Posterior vena cava (tissue), 2 donors: ENCODE measurements at regions not wholly inside any gene's neighbourhood (a gene's known extent, or its start where the extent isn't known, plus 50 kb on each side); places are given as distances from the start of the nearest gene placed in this dataset.

Source experiments
- DNase-seq: peaks from one replicate; pipeline ENCODE4 v3.0.0-alpha.2; 2020; ENCODE audit warnings: low spot score
- intact Hi-C, 2 donors: fragments of 100-400 bp; cut with DNase I; formaldehyde crosslinking; loops; one replicate each; pipeline versions ENCODE4 v1.14.1 to v1.14.2; 2022 to 2023
- donor health status: DM: yes; HTN: yes; CAD: no.
- donor health status: DM: yes; HTN: yes; CAD: no.

DNA sequence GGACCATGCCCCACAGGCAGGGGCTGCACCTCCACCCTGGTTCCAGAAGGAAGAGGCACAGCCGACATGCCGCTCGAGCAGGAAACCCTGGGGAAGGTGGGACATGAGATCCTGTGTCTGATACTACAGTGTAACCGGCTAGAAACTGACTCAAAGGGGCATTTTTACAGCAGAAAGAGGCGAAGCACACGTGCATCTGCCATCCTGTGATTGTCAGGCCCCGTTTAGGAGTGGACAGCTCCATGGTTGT is 62.7 kb downstream of the SIK1 start:
- no peak for DNase-seq
- intact Hi-C loops: no loop called here

DNA sequence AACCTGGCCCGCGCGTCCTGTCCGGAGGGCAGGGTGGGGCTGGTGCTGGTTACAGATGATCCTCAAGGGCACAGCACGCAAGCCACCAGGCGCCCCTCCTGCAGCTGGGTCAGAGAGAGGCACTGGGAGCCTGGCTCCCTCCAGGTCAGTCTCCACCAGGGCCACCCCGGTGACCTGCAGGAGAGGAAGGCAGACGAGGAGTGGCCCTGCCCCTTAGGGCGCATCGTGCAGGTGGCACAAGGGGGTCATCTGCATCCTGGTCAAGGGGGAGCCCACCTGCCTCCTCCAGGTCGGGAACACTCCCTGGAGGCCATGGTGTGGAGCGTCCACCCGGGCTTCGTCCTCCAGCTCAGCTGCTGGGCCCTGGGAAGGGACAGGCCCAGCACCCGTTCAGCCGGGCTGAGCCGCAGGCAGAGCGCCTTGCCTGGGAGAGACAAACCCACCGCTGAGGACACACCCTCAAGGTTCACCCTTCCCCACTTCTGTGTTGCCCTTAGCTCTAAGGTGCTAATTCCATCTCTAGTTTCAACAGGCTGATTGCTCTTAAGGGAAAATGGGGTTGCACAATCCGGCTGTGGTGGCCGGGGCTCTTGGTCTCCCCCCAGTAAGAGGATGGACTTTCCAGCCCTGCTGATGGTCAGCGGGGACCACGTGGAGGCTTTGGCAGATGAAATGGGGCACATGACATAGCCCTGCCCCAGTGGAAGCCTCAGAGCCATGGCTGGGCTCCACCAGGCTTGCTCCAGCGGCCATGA is 63.2 kb downstream of the SIK1 start:
- DNase-seq: no peak
- intact Hi-C loops: no loop called here

DNA sequence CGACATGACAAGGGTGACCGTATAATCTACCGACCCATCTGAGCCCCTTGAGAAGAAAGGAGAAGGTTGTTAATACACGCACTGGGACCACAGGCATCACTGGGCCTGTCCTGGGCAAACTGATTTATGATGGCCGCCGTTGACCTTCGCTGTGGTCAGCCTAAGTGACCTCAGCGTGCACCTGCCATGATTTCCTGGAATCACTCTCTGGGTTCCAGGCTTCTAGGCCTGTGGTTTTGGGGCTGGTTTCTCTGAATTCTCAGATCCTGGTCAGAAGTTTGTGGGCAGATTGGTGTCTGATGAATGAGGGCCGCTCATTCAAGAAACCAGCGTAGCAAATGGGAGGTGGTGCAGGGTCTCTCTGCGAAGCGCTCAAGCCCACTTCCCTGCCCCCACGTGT is 64.0 kb downstream of the SIK1 start:
- intact Hi-C loops: no loop called here
- no peak for DNase-seq

DNA sequence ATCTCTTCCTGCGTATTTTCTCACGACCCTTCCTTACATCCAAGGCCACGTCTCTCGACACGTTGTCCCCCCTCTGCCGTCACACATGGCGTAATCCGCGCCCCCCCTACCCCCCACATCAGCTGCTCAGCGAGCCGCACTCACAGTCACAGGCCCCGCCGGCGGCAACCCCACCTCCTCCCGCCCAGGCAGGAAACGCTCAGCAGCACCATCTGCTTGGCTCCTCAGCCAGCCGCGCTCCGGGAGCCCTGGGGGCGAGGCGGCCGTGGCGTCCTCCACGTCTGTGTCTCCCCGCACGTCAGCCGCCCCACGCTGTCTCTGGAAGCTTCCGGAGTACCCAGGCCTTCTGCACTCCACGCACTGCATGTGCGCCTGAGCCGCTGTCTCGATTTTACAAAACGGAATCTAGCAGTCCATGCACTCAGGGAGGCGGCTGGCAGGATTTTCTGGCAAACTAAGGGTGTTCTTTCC is 64.6 kb downstream of the SIK1 start:
- peak; percentile 92 for DNase-seq
- intact Hi-C loops: no loop called here

DNA sequence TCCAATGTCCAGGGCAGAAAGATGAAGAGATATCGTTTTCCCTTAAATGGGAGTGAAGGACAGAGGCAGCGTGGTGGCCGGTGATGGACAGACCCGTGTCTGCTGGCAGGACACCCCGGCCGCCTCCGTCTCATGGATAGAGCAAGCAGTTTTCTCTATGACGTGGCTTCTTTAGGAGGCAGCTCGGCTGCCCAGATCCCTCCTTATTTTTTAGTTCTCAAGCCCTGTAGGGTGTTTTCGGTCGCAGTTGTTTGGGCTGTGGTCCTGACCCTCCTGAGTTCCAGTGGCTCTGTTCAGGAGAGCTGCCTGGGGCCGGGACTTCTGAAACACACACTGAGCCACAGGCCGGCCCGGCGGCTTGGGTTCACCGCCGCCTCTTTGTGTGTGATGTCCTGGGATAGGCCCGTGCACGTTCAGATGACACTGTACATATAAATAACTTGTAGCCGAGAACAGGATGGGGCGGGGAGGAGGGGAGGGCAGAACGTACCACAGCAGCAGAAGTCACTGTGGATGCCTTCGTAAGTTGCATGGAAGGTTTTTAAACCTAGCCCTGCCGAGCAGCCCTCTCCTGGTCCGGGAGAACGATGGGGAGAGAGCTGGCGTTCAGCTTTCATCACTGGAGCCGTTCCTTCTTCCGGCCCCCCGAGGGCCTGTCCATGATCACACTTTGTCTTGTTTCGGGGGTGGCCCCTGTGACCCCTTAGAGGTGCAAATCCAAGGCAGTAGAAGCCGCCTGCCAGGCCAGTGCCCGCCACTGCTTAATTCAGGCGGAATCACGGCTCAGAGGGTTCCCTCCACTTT is 65.2 kb downstream of the SIK1 start:
- intact Hi-C loops: no loop called here
- no peak for DNase-seq

DNA sequence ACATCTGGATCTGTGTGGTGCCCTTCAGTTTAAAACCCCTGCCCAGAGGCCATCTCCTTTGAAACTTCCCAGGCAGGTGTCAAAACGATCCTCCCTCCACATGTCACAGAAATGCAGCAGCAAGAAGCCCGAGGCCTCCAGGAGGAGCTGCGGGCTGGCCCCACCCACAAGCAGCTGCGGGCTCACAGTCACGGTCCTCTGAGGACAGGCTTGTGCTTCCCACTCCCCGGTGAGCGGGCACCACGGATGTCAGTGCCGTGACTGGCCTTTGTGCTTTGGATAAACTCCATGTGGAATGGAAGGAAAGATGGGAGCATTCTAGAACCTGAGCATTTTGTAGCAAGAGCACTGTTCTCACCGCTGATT is 65.8 kb downstream of the SIK1 start:
- DNase-seq: no peak
- intact Hi-C loops: no loop called here

DNA sequence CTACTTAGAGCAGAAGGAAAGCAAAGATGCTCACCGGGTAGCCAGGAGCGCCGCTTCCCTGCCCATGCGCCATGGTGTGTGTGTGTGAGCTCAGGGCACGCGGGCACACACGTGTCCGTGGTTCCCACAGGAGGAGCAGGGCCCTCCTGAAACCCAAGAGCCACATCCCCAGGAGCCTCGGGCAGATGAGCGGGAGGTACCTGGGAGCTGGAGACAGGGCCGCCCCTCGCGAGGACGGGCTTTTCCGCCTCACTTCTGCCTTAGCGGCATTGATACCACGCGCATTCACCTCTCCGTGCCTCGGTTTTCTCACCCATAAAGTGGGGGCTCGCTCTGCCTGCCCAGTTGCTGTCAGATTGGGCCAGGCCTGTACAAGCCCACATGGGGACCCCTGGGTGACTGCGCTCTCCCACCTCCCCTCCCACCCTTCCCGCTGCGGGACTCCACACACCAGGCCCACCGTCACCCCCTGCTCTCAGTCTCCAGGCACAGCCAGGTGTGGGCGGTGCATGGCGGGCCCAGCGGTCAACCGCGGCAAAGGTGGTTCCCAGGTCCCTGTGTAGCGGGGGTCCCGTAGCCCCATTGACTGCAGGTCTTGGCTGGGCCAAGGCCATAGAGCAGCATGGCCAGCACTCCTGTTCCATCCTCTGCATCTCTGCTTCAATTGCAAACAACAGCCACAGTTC is 66.3 kb downstream of the SIK1 start:
- intact Hi-C loops: no loop called here
- no peak for DNase-seq

DNA sequence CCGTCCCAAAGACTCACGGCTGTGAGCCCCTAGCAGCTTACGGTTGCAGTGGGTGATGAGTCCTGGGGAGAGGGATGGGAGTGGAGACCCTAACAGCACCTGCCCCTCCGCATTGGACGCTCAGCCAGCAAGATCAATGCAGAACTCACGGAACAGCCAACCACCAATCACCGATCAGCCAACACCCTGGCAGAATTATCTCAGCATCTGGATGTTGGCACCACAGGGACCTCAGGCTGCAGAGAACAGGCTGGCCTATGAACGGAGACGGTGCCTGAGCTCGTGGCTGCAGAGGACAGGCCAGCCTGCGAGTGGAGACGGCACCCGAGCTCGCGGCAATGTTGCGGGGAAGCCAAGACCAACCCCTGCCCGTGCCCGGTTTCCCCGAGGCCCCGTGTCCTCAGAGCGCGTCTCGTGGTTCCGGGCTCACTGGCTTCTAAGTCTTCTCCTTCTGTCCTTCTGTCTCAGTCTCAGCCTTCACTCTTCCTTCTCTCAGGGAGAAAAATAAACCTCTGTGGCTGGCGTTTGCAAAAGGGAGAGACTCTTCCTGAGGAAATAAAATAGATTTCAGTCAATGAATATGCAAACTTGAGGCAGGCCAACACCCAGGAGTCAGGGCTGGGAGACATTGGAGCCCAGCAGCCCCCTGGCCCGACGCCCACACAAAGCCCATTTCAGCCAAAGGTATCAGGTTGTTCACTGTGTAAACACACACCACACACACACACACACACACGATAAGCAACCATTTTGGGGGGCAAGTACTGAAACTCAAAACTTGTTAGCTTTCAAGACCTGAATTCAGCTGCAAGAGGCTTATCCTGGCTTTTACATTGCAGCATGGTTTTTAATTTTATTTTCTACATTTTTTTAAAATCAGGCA is 67.8 kb downstream of the SIK1 start:
- DNase-seq: no peak
- intact Hi-C loops: no loop called here

DNA sequence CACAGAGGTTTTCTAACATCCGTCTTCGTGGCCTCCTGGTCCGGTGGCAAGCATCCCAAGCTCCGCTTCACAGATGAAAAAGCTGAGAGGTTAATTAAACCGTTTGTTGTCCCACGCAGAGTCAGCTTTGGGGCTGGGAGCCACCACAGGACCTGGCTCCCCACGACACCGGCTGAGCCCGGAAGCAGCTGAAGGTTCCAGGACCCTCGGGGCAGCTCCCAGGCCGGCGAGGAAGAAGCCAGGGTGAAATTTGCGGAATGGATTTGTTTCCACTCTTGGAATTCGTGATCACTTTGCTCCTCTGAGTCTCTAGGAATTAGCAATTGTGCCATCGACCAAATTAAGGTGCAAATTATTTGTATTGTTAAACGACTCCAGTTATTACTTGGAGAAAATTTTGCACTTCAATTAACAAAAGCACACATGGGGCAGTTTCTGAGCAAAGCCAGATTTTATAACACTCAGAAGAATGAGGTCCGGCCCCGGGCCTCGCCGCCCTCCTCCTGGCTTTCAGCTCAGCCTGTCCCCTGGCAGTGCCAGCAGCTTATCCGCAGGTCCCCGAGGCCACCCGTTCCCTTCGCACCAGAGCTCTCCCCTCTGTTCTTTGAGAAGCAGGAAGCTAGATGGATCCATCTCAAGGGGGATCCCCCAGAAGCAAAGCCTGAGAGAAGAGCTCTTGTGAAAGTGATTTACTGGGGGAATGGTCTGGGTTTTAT is 69.1 kb downstream of the SIK1 start:
- intact Hi-C loops: no loop called here

DNA sequence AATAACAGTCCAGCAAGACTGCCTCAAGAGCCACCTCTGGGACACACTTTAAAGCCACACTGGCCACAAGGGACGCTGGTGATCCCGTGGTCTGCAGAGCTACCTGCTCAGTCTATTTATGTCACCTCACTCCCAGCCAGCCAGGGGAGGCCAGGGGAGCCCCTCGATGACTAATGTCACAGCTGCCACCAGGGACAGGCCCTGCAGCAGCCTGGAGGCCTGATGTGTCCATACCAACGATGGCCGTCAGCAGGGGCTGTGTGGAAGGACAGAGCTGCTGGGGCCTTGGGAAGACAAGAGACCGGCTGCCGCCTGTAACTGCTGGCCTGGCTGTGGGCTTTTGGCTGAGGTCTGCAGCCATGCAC is 71.0 kb downstream of the SIK1 start:
- intact Hi-C loops: no loop called here
- no peak for DNase-seq

More for the DNA sequence above, 69.1 kb downstream of the SIK1 start:
- no peak for DNase-seq

DNA sequence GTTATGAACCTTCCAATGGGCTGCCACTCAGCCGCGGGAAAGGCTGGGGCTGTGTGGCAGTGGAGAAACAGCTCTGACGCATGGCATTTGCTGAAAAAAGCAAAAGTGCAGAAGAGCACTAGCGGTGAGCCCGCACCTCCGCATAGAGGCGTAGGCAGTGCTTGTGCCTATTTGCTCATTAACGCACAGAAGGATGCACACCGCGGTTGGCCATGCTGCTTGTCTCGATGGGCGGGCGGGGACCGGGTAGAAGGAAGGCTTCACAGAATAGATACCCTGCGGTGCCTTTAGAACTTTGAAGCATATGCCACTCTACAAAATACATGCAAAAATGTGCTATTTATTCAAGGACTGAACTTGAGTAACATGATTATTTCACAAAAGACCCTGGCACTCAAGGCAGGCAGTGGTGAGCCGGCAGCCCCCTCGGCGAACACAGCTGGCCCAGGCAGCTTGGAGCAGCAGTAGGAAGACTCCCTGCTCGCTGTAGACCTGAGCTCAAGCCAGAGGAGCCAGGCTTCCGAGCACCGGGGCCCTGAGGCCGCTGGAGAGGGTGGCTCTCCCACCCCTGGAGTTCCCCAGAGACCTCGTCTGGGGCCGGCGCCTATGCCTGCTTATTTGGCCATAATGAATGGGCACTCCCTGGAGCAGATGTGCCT is 71.5 kb downstream of the SIK1 start:
- no peak for DNase-seq
- intact Hi-C loops: no loop called here

DNA sequence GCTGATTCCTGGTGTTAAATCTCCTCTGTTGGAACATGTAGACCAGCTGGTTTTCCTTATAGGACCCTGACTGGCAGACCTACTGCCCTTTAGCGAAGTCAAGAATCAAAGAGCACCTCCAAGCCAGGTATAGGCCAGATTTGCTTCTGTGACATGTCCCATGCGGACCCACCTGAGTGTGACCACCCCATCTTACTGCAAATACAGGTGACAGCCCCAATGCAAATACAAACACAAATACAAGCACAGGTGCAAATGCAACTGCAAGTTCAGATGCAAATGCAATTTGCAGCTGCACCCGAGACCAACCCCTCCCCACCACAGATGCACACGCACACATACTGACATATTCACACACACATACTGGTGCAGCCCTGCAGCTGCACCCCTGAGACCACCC is 72.3 kb downstream of the SIK1 start:
- no peak for DNase-seq
- intact Hi-C loops: no loop called here

DNA sequence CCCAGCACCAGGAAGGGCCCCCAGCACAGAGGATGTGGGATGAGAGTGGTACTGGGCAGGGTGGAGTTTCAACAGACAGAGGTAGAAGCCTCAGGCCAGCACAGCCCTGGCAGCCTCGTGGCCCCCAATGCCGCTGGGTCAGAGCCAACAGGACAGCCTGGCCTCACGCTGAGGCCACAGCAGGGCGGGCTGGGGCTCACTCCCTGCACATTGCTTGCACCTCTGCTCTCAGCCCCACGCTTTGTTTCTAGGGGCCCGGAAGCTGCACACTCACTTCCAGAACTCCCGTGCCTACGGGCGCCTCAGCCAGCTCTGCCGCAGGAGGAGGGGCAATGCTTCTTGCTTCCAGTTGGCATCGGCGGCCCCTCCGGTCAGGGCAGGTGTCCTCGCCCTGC is 72.9 kb downstream of the SIK1 start:
- intact Hi-C loops: no loop called here
- DNase-seq: no peak

DNA sequence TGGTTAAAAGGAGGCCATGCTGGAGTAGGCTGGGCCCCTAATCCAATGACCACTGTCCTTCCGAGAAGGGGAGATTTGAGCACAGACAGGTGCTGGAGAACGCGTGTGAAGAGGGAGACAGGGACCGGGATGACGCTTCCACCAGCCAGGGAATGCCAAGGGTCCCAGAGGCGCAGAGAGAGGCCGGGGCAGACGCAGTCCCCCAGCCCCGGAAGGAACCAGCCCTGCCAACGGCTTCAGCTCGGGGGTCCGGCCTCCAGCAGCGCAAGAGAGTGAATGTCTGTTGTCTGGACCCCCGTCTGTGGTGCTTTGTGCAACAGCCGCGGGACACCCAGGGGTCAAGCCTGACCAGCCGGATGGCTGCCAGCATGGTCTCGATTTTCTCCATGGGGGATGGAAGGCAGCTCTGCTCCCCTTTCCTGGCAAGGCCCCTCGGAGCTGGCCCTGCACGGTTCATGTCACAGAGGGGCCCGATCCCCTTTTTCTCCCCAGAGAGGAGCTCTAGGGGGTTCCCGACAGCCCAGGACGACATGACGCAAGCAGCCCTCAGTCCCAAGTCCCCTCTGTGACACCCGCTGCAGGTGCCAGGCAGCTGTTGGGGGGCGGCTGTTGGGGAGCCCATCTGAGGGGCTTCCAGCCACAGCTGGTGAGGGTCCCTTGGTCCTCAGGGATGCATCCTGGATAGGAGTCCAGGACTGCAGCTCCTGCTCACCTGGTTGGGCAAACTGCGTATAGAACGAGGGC is 73.5 kb downstream of the SIK1 start:
- intact Hi-C loops: no loop called here
- no peak for DNase-seq

DNA sequence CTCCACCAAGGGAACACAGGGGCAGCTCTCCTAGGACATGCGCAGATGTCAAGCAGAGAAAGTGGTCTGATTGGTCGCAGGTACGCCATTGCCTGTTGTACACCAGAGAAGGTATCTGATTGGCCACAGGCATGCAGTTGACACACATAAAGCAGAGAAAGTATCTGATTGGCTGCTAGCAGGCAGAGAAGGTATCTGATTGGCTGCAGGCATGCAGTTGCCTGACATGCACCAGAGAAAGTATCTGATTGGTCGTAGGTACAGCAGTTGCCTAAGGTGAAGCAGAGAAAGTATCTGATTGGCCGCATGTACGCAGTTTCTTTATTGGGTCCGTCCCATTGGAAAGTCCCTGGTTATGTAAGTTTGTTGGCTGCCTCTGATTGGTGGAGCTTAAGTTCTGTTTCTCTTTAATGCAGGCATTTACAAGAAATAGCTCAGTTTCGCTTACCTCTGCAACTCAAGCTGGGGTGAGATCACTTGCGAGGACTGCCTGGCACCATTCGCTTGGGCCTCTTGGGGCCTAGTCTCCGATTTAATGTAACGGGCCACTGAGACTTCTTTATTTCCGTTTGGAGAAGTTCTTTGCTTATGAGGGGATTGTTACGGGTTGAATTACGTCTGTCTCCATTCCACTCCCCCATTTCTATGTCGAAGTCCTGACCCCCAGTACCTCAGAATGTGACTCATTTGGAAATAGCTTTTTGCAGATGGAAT is 74.2 kb downstream of the SIK1 start:
- no peak for DNase-seq
- intact Hi-C loops: no loop called here

DNA sequence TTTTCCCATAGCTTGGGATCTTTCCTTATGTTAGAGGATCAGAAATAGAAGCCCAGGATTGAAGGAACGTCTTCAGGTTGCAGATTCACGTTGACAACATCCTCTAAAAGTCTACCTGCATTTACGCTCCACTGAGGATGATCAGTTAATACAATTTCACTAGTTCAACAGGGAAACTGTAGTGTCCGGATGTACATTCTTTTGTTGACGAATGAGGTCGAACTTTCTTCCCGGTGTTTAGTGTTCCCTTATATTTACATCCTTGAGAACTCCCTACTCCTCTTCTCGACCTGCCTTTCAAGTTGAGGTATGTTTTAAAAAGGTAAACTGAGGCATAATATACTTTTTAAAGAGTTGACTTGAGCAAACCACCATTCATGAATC is 74.8 kb downstream of the SIK1 start:
- no peak for DNase-seq
- intact Hi-C loops: no loop called here

DNA sequence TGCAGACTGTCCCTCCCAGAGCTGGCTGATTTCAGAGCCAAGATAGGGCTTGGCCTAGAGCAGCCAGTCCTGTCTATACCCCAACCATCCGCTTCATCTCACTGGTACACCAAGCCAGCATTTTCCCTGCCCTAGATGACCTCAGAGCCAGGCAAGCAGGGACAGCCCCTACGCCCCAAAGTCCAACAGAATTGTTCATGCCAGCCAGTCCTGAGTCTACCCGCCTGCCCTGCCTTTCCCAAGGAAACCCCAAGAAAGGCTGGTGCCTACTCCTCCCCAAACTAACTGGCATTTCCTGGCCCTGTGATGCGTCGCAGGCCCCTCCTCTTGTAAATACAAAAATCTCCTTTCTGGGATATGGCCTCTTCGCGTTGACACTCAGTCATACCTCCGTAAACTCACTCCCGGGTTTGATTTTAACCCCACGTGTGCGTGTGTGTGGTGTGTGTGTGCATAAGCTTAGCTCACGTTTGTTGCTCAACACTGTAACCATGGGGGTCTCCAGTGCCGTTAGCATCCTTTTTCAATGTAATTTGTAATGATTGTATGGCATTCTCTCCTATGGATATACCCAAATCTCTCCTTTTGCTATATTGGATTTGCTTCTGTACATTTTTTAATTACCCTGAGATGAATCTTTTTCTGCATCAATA is 75.3 kb downstream of the SIK1 start:
- intact Hi-C loops: no loop called here
- DNase-seq: no peak
